ENCODE measurements at regions not wholly inside any gene's neighbourhood (a gene's known extent, or its start where the extent isn't known, plus 50 kb on each side); places are given as distances from the start of the nearest gene placed in this dataset.

- Histone ChIP-seq H3K36me3 (no peaks in the 10 kb centered on the region), H3K27ac (no peak overlapping the region), H3K9me3 (no peaks in the 10 kb centered on the region), H3K27me3 (peaks cover 5% of the 10 kb centered on the region), H3K4me3 (no peak overlapping the region), H3K4me1 (no peaks in the 10 kb centered on the region)
- TF ChIP-seq CTCF (IDR thresholded peaks at IDR 0.05): no peak
- intact Hi-C loops (cut with DNase I): no loop called here
- ATAC-seq (no peak), DNase-seq (no peak)
These were observed 87.8 kb upstream of the TOP3B start for GRCh38 chr22:22070371-22070824.

GRCh38 chr22:22069450-22070370 is 87.1 kb upstream of the TOP3B start:
- H3K4me1 ChIP-seq: no peaks in the 10 kb centered on the region
- no peak for DNase-seq

GRCh38 chr22:22068657-22069056 is 86.1 kb upstream of the TOP3B start:
- Histone ChIP-seq H3K27ac (no peak overlapping the region), H3K9me3 (no peaks in the 10 kb centered on the region), H3K36me3 (no peaks in the 10 kb centered on the region), H3K27me3 (peaks cover 1% of the 10 kb centered on the region), H3K4me1 (no peaks in the 10 kb centered on the region), H3K4me3 (no peak overlapping the region)
- intact Hi-C loops (cut with DNase I): no loop called here
- DNase-seq (no peak), ATAC-seq (no peak)
- TF ChIP-seq CTCF (IDR thresholded peaks at IDR 0.05): no peak

More at GRCh38 chr22:22069450-22070370, 87.1 kb upstream of the TOP3B start:
- Histone ChIP-seq H3K36me3 (no peaks in the 10 kb centered on the region), H3K9me3 (no peaks in the 10 kb centered on the region), H3K27me3 (peaks cover 5% of the 10 kb centered on the region), H3K27ac (no peak overlapping the region), H3K4me3 (no peak overlapping the region)
- TF ChIP-seq CTCF (IDR thresholded peaks at IDR 0.05): no peak
- intact Hi-C loops (cut with DNase I): no loop called here
- ATAC-seq: no peak

GRCh38 chr22:22068025-22068424 is 85.4 kb upstream of the TOP3B start:
- Histone ChIP-seq H3K4me3 (no peak overlapping the region), H3K27ac (no peak overlapping the region), H3K27me3 (no peaks in the 10 kb centered on the region), H3K4me1 (no peaks in the 10 kb centered on the region), H3K36me3 (no peaks in the 10 kb centered on the region), H3K9me3 (no peaks in the 10 kb centered on the region)
- ATAC-seq: no peak
- no peak for DNase-seq
- TF ChIP-seq CTCF (IDR thresholded peaks at IDR 0.05): no peak
- intact Hi-C loops (cut with DNase I): no loop called here

- no peak overlapping the region for H3K4me3 ChIP-seq
- H3K27ac ChIP-seq: no peak overlapping the region
- no peak for TF ChIP-seq CTCF (IDR thresholded peaks at IDR 0.05)
- intact Hi-C loops (cut with DNase I): no loop called here
- no peaks in the 10 kb centered on the region for H3K9me3 ChIP-seq
- no peaks in the 10 kb centered on the region for H3K36me3 ChIP-seq
- no peak for ATAC-seq
- H3K27me3 ChIP-seq: no peaks in the 10 kb centered on the region
- no peaks in the 10 kb centered on the region for H3K4me1 ChIP-seq
- no peak for DNase-seq
These were observed 84.6 kb upstream of the TOP3B start for GRCh38 chr22:22067192-22067591.

Data from upper lobe of right lung (tissue), 1 donor.